C1 segment of cervical spinal cord (tissue), 14 donors: ENCODE measurements at regions not wholly inside any gene's neighbourhood (a gene's known extent, or its start where the extent isn't known, plus 50 kb on each side); places are given as distances from the start of the nearest gene placed in this dataset.

Source experiments
- DNase-seq, 14 donors: peaks; one replicate each; lab custom pipeline; 2025; lab: John Stamatoyannopoulos, UW

- no peak for DNase-seq
Measured at GRCh38 chr20:39176457-39176856, 214.3 kb downstream of the DHX35 start.

- DNase-seq, result no peak
Measured at GRCh38 chr20:39170896-39171463, 208.8 kb downstream of the DHX35 start.

GRCh38 chr20:39165099-39165498 is 203.0 kb downstream of the DHX35 start:
- no peak for DNase-seq

- no peak for DNase-seq
Measured at GRCh38 chr20:39164642-39165041, 202.5 kb downstream of the DHX35 start.

- no peak for DNase-seq
Measured at GRCh38 chr20:39163993-39164392, 201.8 kb downstream of the DHX35 start.

GRCh38 chr20:39161900-39162299 is 199.8 kb downstream of the DHX35 start:
- no peak for DNase-seq

- DNase-seq, result no peak
Measured at GRCh38 chr20:39155971-39156370, 193.8 kb downstream of the DHX35 start.

- DNase-seq, result no peak
Measured at GRCh38 chr20:39152742-39153141, 190.6 kb downstream of the DHX35 start.

- no peak for DNase-seq
Measured at GRCh38 chr20:39152126-39152525, 190.0 kb downstream of the DHX35 start.

- no peak for DNase-seq
Measured at GRCh38 chr20:39150501-39150900, 188.4 kb downstream of the DHX35 start.

GRCh38 chr20:39146394-39146793 is 184.2 kb downstream of the DHX35 start:
- no peak for DNase-seq

- DNase-seq, result no peak
Measured at GRCh38 chr20:39145921-39146320, 183.8 kb downstream of the DHX35 start.

- DNase-seq, result no peak
Measured at GRCh38 chr20:39144757-39145156, 182.6 kb downstream of the DHX35 start.

- no peak for DNase-seq
Measured at GRCh38 chr20:39142407-39143096, 180.4 kb downstream of the DHX35 start.

- DNase-seq, result no peak
Measured at GRCh38 chr20:39137299-39137698, 175.2 kb downstream of the DHX35 start.

GRCh38 chr20:39136798-39137197 is 174.7 kb downstream of the DHX35 start:
- no peak for DNase-seq

GRCh38 chr20:39135885-39136544 is 173.9 kb downstream of the DHX35 start:
- no peak for DNase-seq

GRCh38 chr20:39133201-39133600 is 171.1 kb downstream of the DHX35 start:
- DNase-seq, result no peak

- no peak for DNase-seq
Measured at GRCh38 chr20:39132511-39132910, 170.4 kb downstream of the DHX35 start.

GRCh38 chr20:39132093-39132492 is 169.9 kb downstream of the DHX35 start:
- DNase-seq, result no peak

- no peak for DNase-seq
Measured at GRCh38 chr20:39130627-39131026, 168.5 kb downstream of the DHX35 start.

GRCh38 chr20:39129523-39129922 is 167.4 kb downstream of the DHX35 start:
- no peak for DNase-seq

GRCh38 chr20:39124064-39124463 is 161.9 kb downstream of the DHX35 start:
- DNase-seq, result no peak
